NB4 (cell line): ENCODE measurements at regions not wholly inside any gene's neighbourhood (a gene's known extent, or its start where the extent isn't known, plus 50 kb on each side); places are given as distances from the start of the nearest gene placed in this dataset.

ENCODE experiments used
- DNase-seq: peaks from one replicate; pipeline ENCODE4 v3.0.0; 2010; ENCODE audit warnings: low read depth
- H3K4me3 ChIP-seq: one replicate; pipeline ENCODE4 v1.5.1; 2011; ENCODE audit warnings: mild to moderate bottlenecking, low read depth, low read length, moderate library complexity
- CTCF ChIP-seq: IDR thresholded peaks from one replicate; pipeline ENCODE4 v1.5.1; 2012; ENCODE audit warnings: low read depth, low read length
- MAX ChIP-seq: IDR thresholded peaks from 2 replicates; pipeline ENCODE4 v1.6.1; 2011; ENCODE audit warnings: low read depth, low read length
- MYC ChIP-seq: IDR thresholded peaks from 2 replicates; pipeline ENCODE4 v1.6.1; 2011; ENCODE audit warnings: low read depth, low read length
- POLR2A ChIP-seq: IDR thresholded peaks from 2 replicates; pipeline ENCODE4 v1.6.1; 2011; ENCODE audit warnings: mild to moderate bottlenecking; ENCODE audit not compliant: insufficient read length; ENCODE audit errors: extremely low read depth

GRCh38 chr2:21924640-21925285 is 801.0 kb downstream of the TDRD15 start:
- TF ChIP-seq MAX (no peak), POLR2A (no peak), MYC (no peak), CTCF (no peak)
- no peak overlapping the region for H3K4me3 ChIP-seq
- DNase-seq: no peak

- no peak for DNase-seq
- no peak overlapping the region for H3K4me3 ChIP-seq
- TF ChIP-seq POLR2A: no peak
- TF ChIP-seq CTCF: no peak
- TF ChIP-seq MAX: no peak
- no peak for TF ChIP-seq MYC
Measured at GRCh38 chr2:21928292-21928691, 804.5 kb downstream of the TDRD15 start.

- no peak overlapping the region for H3K4me3 ChIP-seq
- TF ChIP-seq MAX (no peak), MYC (no peak), POLR2A (no peak), CTCF (no peak)
- DNase-seq: no peak
Measured at GRCh38 chr2:21930226-21930625, 806.5 kb downstream of the TDRD15 start.

- DNase-seq: no peak
- TF ChIP-seq MYC (no peak), MAX (no peak), POLR2A (no peak), CTCF (no peak)
- no peak overlapping the region for H3K4me3 ChIP-seq
Measured at GRCh38 chr2:21939967-21940366, 816.2 kb downstream of the TDRD15 start.

GRCh38 chr2:21944536-21944935 is 820.8 kb downstream of the TDRD15 start:
- no peak for DNase-seq
- no peak overlapping the region for H3K4me3 ChIP-seq
- TF ChIP-seq POLR2A (no peak), CTCF (no peak), MYC (no peak), MAX (no peak)

GRCh38 chr2:21945658-21946057 is 821.9 kb downstream of the TDRD15 start:
- TF ChIP-seq CTCF (no peak), MAX (no peak), MYC (no peak), POLR2A (no peak)
- no peak for DNase-seq
- H3K4me3 ChIP-seq: no peak overlapping the region
